Stimulated activated CD8-positive, alpha-beta memory T cell treated with anti-CD3 and anti-CD28 coated beads, Interleukin-12 subunit alpha, Interleukin-12 subunit beta, amount 100 ng/mL, for 1 hour (primary cell): ENCODE measurements at regions not wholly inside any gene's neighbourhood (a gene's known extent, or its start where the extent isn't known, plus 50 kb on each side); places are given as distances from the start of the nearest gene placed in this dataset.

ENCODE experiments used
- DNase-seq: peaks from one replicate; pipeline ENCODE4 v3.0.0-alpha.2; 2020; ENCODE audit warnings: low read depth

DNA sequence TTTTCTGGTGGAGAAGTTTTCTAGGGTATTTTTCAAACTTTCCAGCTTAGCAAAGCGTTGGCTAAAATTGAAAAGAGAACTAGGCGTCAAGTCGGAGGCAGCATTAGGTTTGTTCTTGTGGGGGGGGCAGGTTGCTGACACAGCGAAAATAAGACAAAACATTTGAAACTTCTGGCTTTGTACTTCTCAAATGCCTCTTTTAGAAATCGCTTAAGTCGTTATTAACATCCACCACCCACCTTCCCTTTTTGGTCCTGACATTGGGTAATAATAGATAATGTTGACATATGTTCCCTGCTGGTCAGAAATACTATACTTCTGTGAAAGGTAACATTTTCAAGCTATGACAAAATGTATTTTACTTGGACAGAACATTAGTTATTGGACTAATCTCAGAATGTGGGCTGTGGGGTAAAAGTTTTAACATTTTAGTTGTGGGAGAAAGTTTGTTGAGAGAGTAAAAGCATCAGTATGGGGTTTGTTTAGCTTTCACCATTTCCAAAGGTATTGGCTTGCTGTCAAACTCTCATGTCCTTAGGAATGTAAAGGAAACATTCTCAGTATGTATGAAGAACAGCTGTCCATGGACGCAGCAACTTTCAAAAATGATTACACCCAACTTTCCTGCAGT, 88.1 kb upstream of the ZEB2 start:
- DNase-seq: no peak

- DNase-seq: no peak
Observed at GRCh38 chr2:144607099-144607498, 87.2 kb upstream of the ZEB2 start.

- DNase-seq: no peak
Observed at GRCh38 chr2:144606466-144607095, 86.7 kb upstream of the ZEB2 start.

- no peak for DNase-seq
Observed at GRCh38 chr2:144605231-144605840, 85.4 kb upstream of the ZEB2 start.

- no peak for DNase-seq
Observed at GRCh38 chr2:144603334-144603733, 83.4 kb upstream of the ZEB2 start.

DNA sequence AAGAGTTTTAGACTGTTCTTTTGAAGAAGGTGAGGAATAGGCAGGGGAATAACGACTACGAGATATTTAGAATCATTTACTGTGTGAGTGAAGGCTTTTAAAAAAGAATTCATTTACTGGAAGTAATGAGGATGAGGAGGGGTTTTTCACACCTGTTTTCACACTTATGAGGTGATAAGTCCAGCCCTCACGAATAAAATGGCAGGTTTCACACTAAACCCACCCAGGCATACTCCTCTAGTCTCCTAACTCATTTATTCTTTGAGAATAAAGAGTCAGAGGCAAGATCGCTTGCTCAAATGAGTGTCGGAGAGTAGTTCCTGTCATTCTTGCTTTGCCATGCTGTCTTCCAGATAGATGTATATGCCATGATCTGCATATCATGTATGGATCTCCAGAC, 79.0 kb upstream of the ZEB2 start:
- DNase-seq: no peak

- DNase-seq: no peak
Observed at GRCh38 chr2:144597894-144598593, 78.1 kb upstream of the ZEB2 start.

DNA sequence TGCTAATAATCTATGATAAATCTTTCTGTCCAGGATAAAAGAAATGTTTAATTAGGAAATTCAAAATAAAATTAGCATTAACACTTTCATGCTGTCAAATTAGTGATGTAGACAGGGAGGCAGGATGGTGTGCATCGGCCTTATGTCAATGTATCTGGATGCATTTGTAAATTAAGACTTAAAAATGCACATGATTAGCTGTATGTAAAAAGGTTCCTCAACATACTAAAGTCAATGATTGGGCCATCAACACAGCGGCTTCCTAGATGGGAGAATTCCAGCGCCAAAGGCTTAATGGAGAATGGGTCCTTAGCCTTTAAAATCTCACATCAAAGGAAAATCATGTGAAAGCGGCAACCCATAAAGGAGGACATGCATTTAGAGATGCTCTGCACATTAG, 77.5 kb upstream of the ZEB2 start:
- no peak for DNase-seq

DNA sequence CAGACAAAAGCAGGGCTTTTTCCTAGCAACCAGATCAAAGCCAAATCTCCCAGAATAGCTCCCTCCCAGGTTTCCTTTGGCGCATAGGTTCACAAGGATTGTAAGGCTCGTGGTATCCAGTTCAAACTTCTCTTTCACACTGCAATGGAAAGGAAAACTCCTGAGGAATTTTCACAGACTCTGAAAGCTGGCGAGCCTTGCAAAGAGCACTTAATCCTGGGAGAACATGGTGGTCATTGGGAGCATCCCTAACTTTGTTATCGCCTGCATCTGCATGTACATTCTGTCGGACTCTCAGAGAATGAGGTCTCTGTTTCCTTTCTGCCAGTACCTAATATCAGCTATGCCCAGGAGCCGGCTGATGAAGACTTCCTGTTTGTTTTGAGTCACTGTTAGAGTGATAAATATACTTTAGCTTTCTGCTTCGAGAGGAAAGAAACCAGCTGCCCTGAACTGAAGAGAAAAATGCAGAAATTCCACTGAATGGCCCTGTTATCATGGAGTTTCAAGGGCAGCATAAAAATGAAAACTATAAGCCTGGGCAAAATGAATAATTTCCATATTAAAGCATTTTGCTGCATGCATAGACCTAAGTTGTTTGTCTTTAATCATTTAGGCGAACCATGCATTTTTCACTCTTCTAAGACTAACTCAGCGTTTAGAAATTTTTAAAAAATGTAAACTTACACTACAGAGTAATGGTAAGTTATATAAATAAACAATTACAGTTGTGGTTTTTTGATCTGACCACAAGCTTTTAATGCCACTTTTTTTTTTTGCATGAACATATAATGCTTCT, 76.4 kb upstream of the ZEB2 start:
- no peak for DNase-seq

DNA sequence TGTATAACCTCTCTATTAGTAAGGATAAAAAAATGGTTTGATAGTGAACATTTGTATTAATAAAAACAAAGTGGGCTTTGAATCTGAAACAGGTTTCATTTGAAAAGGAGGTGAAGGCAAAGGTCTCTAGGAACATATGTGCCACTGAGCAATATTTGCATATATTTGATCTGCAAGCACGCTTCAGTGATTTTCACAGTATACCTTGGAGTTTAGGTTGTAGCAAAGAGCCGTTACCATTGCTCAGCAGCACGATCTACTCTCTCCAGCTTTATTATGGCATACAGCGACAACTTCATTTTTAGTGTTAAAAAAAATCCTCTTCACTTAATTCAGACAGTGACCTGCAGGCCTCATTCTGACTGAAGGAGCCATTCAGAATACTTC, 75.8 kb upstream of the ZEB2 start:
- no peak for DNase-seq

- no peak for DNase-seq
Observed at GRCh38 chr2:144595279-144595678, 75.4 kb upstream of the ZEB2 start.

- DNase-seq: no peak
Observed at GRCh38 chr2:144593803-144594202, 73.9 kb upstream of the ZEB2 start.

DNA sequence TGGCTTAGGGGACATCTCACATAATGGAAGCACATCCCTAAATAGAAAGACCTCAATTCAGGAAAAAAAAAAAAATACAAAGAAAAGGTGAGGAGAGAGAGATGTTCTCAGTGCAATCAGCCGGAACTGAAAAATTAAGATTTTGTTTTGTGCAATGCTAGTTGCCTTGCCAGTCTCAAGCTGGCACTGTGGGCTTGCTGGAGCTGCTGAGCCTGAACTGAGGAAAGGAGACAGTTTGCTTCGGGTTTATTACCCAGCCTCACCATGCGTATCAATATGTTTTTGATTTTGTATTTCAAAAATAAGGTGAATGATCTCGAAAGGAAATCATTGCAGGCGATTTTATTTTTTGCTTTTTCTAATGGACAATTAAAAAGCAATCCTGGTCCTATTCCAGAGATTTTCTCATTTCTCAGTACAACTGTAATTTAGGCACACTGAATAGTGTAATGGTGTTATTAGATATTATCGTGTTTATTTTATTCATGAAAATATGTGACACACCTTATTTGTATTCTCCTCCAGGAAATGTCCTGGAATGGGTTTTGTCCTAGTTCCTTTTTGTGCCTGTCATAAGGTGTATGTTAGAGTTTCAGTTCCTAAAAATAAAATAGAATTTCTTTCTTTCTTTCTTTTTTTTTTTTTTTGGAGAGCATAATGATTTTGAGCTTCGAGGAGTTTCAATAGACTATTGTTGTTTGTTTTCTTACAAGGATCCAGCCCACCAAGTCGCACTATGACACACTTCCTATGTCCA, 72.8 kb upstream of the ZEB2 start:
- DNase-seq: no peak

- DNase-seq: no peak
Observed at GRCh38 chr2:144587306-144587705, 67.4 kb upstream of the ZEB2 start.

DNA sequence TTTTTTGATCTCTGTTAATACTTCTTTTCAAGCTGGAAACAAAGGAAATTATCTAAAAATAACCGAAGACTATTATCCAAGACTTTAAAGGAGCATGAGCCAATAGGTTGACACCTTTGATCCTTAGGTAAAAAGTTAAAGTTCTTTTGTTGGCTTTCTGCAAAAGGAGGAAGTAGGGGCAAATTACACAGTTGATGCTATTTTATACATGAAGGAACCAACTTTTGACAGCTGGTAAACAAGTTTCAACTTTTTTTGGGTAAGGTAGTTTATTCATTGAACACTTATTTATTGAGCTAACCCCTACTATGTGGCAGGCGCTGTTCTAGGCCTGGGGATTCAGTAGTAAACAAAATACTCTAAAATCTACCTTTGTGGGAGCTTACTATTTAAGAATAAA, 66.6 kb upstream of the ZEB2 start:
- no peak for DNase-seq

- no peak for DNase-seq
Observed at GRCh38 chr2:144583741-144584453, 64.0 kb upstream of the ZEB2 start.

DNA sequence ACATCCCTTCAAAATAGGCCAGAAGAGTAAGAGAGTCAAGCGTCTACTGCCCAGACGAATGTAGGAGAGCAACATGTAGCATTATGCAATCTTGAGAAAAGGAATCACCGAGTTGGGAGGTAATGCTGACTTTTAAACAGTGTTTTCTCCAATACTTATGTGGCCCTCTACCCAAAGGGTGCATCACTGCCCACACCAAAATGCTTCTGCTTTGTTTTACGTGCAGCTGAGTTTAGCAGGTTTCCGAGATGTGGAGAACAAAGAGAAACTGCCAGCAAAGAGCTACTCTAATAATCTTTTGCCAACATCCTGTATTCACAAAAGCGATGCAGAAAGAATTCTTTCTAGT, 63.4 kb upstream of the ZEB2 start:
- no peak for DNase-seq

- DNase-seq: no peak
Observed at GRCh38 chr2:144582651-144583380, 62.9 kb upstream of the ZEB2 start.

- no peak for DNase-seq
Observed at GRCh38 chr2:144580521-144581161, 60.7 kb upstream of the ZEB2 start.

DNA sequence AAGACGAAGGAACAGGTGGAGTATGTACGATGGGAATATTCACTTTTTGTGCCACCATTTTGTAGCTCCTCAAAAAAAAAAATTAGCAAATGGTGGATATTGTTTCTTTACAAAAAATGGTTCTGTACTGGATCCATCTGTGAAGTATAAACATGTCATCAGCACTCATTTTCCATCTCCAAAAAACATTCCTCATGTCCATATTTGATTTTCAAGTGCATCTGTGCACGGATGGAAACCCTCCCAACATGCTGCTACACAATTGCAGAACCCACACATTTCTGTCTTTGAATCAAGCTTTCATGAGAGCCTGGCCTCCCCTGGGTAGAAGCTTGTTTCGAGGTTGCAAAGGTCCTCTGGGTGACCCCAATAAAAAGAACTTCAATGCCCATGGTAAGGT, 59.6 kb upstream of the ZEB2 start:
- no peak for DNase-seq
